Loucy (cell line): ENCODE measurements at regions not wholly inside any gene's neighbourhood (a gene's known extent, or its start where the extent isn't known, plus 50 kb on each side); places are given as distances from the start of the nearest gene placed in this dataset.

Source experiments
- H2AFZ ChIP-seq: fragments of 200-600 bp; sonication (generic); 2 replicates; pipeline ENCODE4 v1.6.0; 2016; ENCODE audit warnings: antibody characterized with exemption, mild to moderate bottlenecking, low read length, moderate library complexity
- H3F3A ChIP-seq: fragments of 200-600 bp; 2 replicates; pipeline ENCODE4 v1.6.0; 2016; ENCODE audit warnings: antibody characterized with exemption, low read depth, mild to moderate bottlenecking
- H3K27me3 ChIP-seq: fragments of 200-600 bp; sonication (generic); 2 replicates; pipeline ENCODE4 v1.6.1; 2014; ENCODE audit warnings: low read length, mild to moderate bottlenecking; ENCODE audit not compliant: insufficient read depth, poor library complexity, severe bottlenecking
- H3K36me3 ChIP-seq: fragments of 200-600 bp; sonication (generic); 2 replicates; pipeline ENCODE4 v1.6.1; 2016; ENCODE audit warnings: low read length; ENCODE audit not compliant: insufficient read depth
- H3K4me1 ChIP-seq: fragments of 200-600 bp; sonication (generic); 2 replicates; pipeline ENCODE4 v1.5.1; 2014; ENCODE audit warnings: low read length, mild to moderate bottlenecking; ENCODE audit not compliant: insufficient read depth, poor library complexity, severe bottlenecking
- H3K4me2 ChIP-seq: fragments of 200-600 bp; sonication (generic); 2 replicates; pipeline ENCODE4 v1.6.0; 2014; ENCODE audit warnings: antibody characterized with exemption, low read length, low read depth, mild to moderate bottlenecking; ENCODE audit not compliant: poor library complexity, severe bottlenecking
- H3K4me3 ChIP-seq: fragments of 200-600 bp; sonication (generic); 2 replicates; pipeline ENCODE4 v1.5.1; 2014; ENCODE audit warnings: low read length, mild to moderate bottlenecking, mixed read lengths; ENCODE audit not compliant: poor library complexity, severe bottlenecking
- H3K79me2 ChIP-seq: fragments of 200-600 bp; sonication (generic); 2 replicates; pipeline ENCODE4 v1.6.1; 2014; ENCODE audit warnings: low read length; ENCODE audit not compliant: insufficient read depth
- H3K9ac ChIP-seq: fragments of 200-600 bp; sonication (generic); 2 replicates; pipeline ENCODE4 v1.6.0; 2014; ENCODE audit warnings: mild to moderate bottlenecking, low read depth, low read length, moderate library complexity; ENCODE audit not compliant: poor library complexity, severe bottlenecking
- H3K9me2 ChIP-seq: fragments of 200-600 bp; sonication (generic); replicated peaks from 2 replicates; pipeline ENCODE4 v1.6.1; 2016; ENCODE audit warnings: low read depth, low read length, mixed read lengths
- H3K9me3 ChIP-seq: fragments of 200-600 bp; sonication (generic); 2 replicates; pipeline ENCODE4 v1.6.1; 2014; ENCODE audit warnings: mild to moderate bottlenecking, antibody characterized with exemption, low read length, low read depth; ENCODE audit not compliant: insufficient read depth
- H4K20me1 ChIP-seq: fragments of 200-600 bp; sonication (generic); 2 replicates; pipeline ENCODE4 v1.6.0; 2014; ENCODE audit warnings: antibody characterized with exemption, low read length, mild to moderate bottlenecking; ENCODE audit not compliant: insufficient read depth, poor library complexity, severe bottlenecking
- EZH2phosphoT487 ChIP-seq: fragments of 200-600 bp; IDR thresholded peaks from 2 replicates; pipeline ENCODE4 v1.6.1; 2018; ENCODE audit warnings: antibody characterized with exemption, mild to moderate bottlenecking, moderate library complexity, borderline replicate concordance
- TF ChIP-seq, protein P1 (sequence below): fragments of 200-600 bp; sonication (generic); conservative IDR thresholded peaks from 2 replicates; pipeline ENCODE4 v1.5.1; 2014; ENCODE audit warnings: mild to moderate bottlenecking, antibody characterized with exemption, low read length

GRCh38 chr14:25628390-25628789, 578.4 kb upstream of the STXBP6 start:
- Histone ChIP-seq H3K4me3 (no peak overlapping the region), H3K79me2 (no peaks in the 10 kb centered on the region), H4K20me1 (no peaks in the 10 kb centered on the region), H3K9ac (no peak overlapping the region), H3K9me3 (no peaks in the 10 kb centered on the region), H2AFZ (no peak overlapping the region), H3F3A (no peaks in the 10 kb centered on the region), H3K9me2 (no peaks in the 10 kb centered on the region), H3K4me1 (no peaks in the 10 kb centered on the region), H3K36me3 (no peaks in the 10 kb centered on the region), H3K4me2 (no peak overlapping the region), H3K27me3 (no peaks in the 10 kb centered on the region)
- TF ChIP-seq EZH2phosphoT487, result no peak
- TF ChIP-seq, protein P1, sequence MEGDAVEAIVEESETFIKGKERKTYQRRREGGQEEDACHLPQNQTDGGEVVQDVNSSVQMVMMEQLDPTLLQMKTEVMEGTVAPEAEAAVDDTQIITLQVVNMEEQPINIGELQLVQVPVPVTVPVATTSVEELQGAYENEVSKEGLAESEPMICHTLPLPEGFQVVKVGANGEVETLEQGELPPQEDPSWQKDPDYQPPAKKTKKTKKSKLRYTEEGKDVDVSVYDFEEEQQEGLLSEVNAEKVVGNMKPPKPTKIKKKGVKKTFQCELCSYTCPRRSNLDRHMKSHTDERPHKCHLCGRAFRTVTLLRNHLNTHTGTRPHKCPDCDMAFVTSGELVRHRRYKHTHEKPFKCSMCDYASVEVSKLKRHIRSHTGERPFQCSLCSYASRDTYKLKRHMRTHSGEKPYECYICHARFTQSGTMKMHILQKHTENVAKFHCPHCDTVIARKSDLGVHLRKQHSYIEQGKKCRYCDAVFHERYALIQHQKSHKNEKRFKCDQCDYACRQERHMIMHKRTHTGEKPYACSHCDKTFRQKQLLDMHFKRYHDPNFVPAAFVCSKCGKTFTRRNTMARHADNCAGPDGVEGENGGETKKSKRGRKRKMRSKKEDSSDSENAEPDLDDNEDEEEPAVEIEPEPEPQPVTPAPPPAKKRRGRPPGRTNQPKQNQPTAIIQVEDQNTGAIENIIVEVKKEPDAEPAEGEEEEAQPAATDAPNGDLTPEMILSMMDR, result no peak

DNA sequence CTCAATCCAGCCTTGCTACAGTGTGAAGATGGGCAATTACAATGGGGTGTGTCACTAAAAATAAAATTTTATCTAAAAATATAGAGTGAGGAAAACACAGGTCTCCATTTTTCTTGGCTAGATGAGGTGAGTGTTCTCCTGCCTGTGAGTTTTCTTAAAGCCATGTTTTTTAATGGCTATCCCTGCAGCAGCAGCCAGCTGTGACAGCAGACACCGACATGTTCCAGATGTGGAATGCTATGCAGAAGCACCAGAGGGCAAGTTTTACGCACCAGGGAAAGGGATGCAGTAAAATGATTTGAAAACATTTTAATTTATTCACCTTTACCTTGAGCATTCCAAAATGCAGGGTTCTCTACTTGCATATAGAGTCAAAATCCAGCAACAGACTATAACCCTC, 577.0 kb upstream of the STXBP6 start:
- Histone ChIP-seq H3K36me3 (no peaks in the 10 kb centered on the region), H2AFZ (no peak overlapping the region), H3K4me1 (no peaks in the 10 kb centered on the region), H4K20me1 (no peaks in the 10 kb centered on the region), H3K79me2 (no peaks in the 10 kb centered on the region), H3K27me3 (no peaks in the 10 kb centered on the region), H3F3A (no peaks in the 10 kb centered on the region), H3K4me3 (no peak overlapping the region), H3K4me2 (no peak overlapping the region), H3K9ac (no peak overlapping the region), H3K9me2 (no peaks in the 10 kb centered on the region), H3K9me3 (no peaks in the 10 kb centered on the region)
- TF ChIP-seq, protein P1, result no peak
- no peak for TF ChIP-seq EZH2phosphoT487

- Histone ChIP-seq H3K9ac (no peak overlapping the region), H4K20me1 (no peaks in the 10 kb centered on the region), H3F3A (no peaks in the 10 kb centered on the region), H3K27me3 (no peaks in the 10 kb centered on the region), H3K36me3 (no peaks in the 10 kb centered on the region), H3K4me2 (no peak overlapping the region), H3K4me3 (no peak overlapping the region), H3K9me2 (no peaks in the 10 kb centered on the region), H3K4me1 (no peaks in the 10 kb centered on the region), H3K9me3 (0 out of 2 replicates have a peak, but pooled peaks cover 3% of the 10 kb centered on the region), H2AFZ (no peak overlapping the region), H3K79me2 (no peaks in the 10 kb centered on the region)
- TF ChIP-seq, protein P1, result no peak
- TF ChIP-seq EZH2phosphoT487, result no peak
Measured at GRCh38 chr14:25622763-25623162, 572.8 kb upstream of the STXBP6 start.
